H1 (cell line): ENCODE measurements at regions not wholly inside any gene's neighbourhood (a gene's known extent, or its start where the extent isn't known, plus 50 kb on each side); places are given as distances from the start of the nearest gene placed in this dataset.

ENCODE experiments used
- CTCF ChIA-PET: fragments of 300-600 bp; sonication (Branson Sonifier 250); formaldehyde crosslinking; loops from one replicate; lab custom pipeline; 2021; ENCODE audit not compliant: partially characterized antibody; lab: Charles Lee
- POLR2A ChIA-PET: fragments of 300-600 bp; sonication (Branson Sonifier 250); formaldehyde crosslinking; loops from one replicate; lab custom pipeline; 2021; ENCODE audit warnings: inconsistent platforms; ENCODE audit not compliant: partially characterized antibody; lab: Charles Lee
- DNase-seq, 2 experiments: peaks; one replicate each; pipeline versions ENCODE4 v3.0.0 to v3.0.0-alpha.2; 2010 to 2022; ENCODE audit warnings: low spot score in 2 of 2, low read depth in 1 of 2, mixed read lengths in 1 of 2
- FAIRE-seq: peaks from 2 replicates; lab custom pipeline; 2011; peaks lifted over from hg19 to GRCh38; lab: Jason Lieb, UNC
- H2AFZ ChIP-seq: 2 replicates; pipeline ENCODE4 v1.8.1; 2012; ENCODE audit warnings: low read length, inconsistent platforms
- H2AK5ac ChIP-seq: 2 replicates; pipeline ENCODE4 v1.6.1; 2013; ENCODE audit warnings: low read depth, low read length
- H2BK120ac ChIP-seq: replicated peaks from 2 replicates; pipeline ENCODE3; 2013; ENCODE audit warnings: low read depth, low read length, inconsistent platforms
- H2BK12ac ChIP-seq: 2 replicates; pipeline ENCODE4 v1.6.1; 2013; ENCODE audit warnings: low read depth, low read length
- H2BK15ac ChIP-seq: 2 replicates; pipeline ENCODE4 v1.6.1; 2013; ENCODE audit warnings: low read length
- H2BK20ac ChIP-seq: 2 replicates; pipeline ENCODE4 v1.6.1; 2013; ENCODE audit warnings: low read length
- H2BK5ac ChIP-seq: 2 replicates; pipeline ENCODE4 v1.6.1; 2013; ENCODE audit warnings: low read depth, low read length
- H3K14ac ChIP-seq: 2 replicates; pipeline ENCODE4 v1.6.1; 2013; ENCODE audit warnings: inconsistent platforms; ENCODE audit not compliant: insufficient read length
- H3K18ac ChIP-seq: 2 replicates; pipeline ENCODE4 v1.6.1; 2013; ENCODE audit warnings: low read length; ENCODE audit errors: extremely low read depth
- H3K23ac ChIP-seq: 2 replicates; pipeline ENCODE4 v1.6.1; 2013; ENCODE audit warnings: inconsistent platforms; ENCODE audit not compliant: insufficient read length
- H3K23me2 ChIP-seq: 2 replicates; pipeline ENCODE4 v1.6.1; 2013; ENCODE audit warnings: low read depth, low read length
- H3K27ac ChIP-seq: 2 replicates; pipeline ENCODE4 v1.6.1; 2011; ENCODE audit warnings: low read depth, low read length, inconsistent platforms
- H3K27me3 ChIP-seq, 4 experiments: replicated peaks in 1 of 4; 1 replicate in 1 of 4; 2 replicates in 3 of 4; pipeline versions ENCODE4 v1.6.1 to v1.8.1; 2011 to 2013; ENCODE audit warnings: low read length in 3 of 4, mild to moderate bottlenecking in 3 of 4, inconsistent platforms in 2 of 4, mixed read lengths in 2 of 4, moderate library complexity in 1 of 4; ENCODE audit not compliant: control insufficient read depth in 3 of 4, insufficient read depth in 3 of 4; ENCODE audit errors: extremely low read depth in 1 of 4
- H3K36me3 ChIP-seq, 4 experiments: 2 replicates each; pipeline versions ENCODE4 v1.6.1 to v1.8.1; 2011 to 2013; ENCODE audit warnings: mild to moderate bottlenecking in 4 of 4, low read length in 3 of 4, moderate library complexity in 2 of 4, control low read depth in 1 of 4, inconsistent platforms in 1 of 4; ENCODE audit not compliant: insufficient read depth in 4 of 4, control insufficient read depth in 2 of 4
- H3K4ac ChIP-seq: replicated peaks from 2 replicates; pipeline ENCODE3; 2013; ENCODE audit warnings: low read length, low read depth, mixed read lengths, inconsistent platforms; ENCODE audit not compliant: insufficient read length
- H3K4me1 ChIP-seq, 4 experiments: replicated peaks in 1 of 4; 1 replicate in 1 of 4; 2 replicates in 3 of 4; pipeline versions ENCODE4 v1.6.1 to v1.8.1; 2011 to 2013; ENCODE audit warnings: low read length in 3 of 4, inconsistent platforms in 2 of 4, mixed read lengths in 1 of 4; ENCODE audit not compliant: insufficient read depth in 4 of 4, control insufficient read depth in 3 of 4
- H3K4me2 ChIP-seq, 2 experiments: 2 replicates each; pipeline versions ENCODE4 v1.6.1 to v1.8.1; 2011 to 2013; ENCODE audit warnings: low read depth in 2 of 2, low read length in 2 of 2, control low read depth in 1 of 2, inconsistent platforms in 1 of 2, mild to moderate bottlenecking in 1 of 2; ENCODE audit not compliant: insufficient read depth in 1 of 2
- H3K4me3 ChIP-seq, 4 experiments: fragments of 200-600, 300-600 bp in 1 of 4; sonication (generic), shearing (Covaris generic), sonication (Bioruptor Twin) in 1 of 4; 2 replicates each; pipeline versions ENCODE4 v1.5.1 to v1.8.1; 2011 to 2016; ENCODE audit warnings: low read length in 4 of 4, low read depth in 3 of 4, control low read depth in 2 of 4, inconsistent platforms in 2 of 4, mild to moderate bottlenecking in 2 of 4, mixed read lengths in 1 of 4, moderate library complexity in 1 of 4; ENCODE audit not compliant: insufficient read depth in 2 of 4; ENCODE audit errors: extremely low read depth in 1 of 4
- H3K56ac ChIP-seq: replicated peaks from 2 replicates; pipeline ENCODE3; 2013; ENCODE audit warnings: low read depth, mild to moderate bottlenecking, mixed read lengths, low read length, inconsistent platforms; ENCODE audit not compliant: insufficient read length
- H3K79me1 ChIP-seq: 2 replicates; pipeline ENCODE4 v1.6.1; 2013; ENCODE audit warnings: low read depth, low read length, control low read depth
- H3K79me2 ChIP-seq, 2 experiments: 2 replicates each; pipeline versions ENCODE4 v1.6.1 to v1.8.1; 2012 to 2013; ENCODE audit warnings: low read length in 2 of 2, mild to moderate bottlenecking in 2 of 2, inconsistent platforms in 1 of 2; ENCODE audit not compliant: insufficient read depth in 2 of 2, control insufficient read depth in 1 of 2
- H3K9ac ChIP-seq, 4 experiments: replicated peaks in 1 of 4; 1 replicate in 1 of 4; 2 replicates in 3 of 4; pipeline versions ENCODE4 v1.6.1 to v1.8.1; 2011 to 2013; ENCODE audit warnings: low read depth in 3 of 4, low read length in 3 of 4, control low read depth in 2 of 4, mild to moderate bottlenecking in 2 of 4, moderate library complexity in 2 of 4, inconsistent platforms in 1 of 4; ENCODE audit errors: extremely low read depth in 1 of 4
- H3K9me3 ChIP-seq, 2 experiments: 2 replicates each; pipeline versions ENCODE4 v1.6.1 to v1.8.1; 2012 to 2013; ENCODE audit warnings: mild to moderate bottlenecking in 2 of 2, moderate library complexity in 2 of 2, control low read depth in 1 of 2, inconsistent platforms in 1 of 2, low read depth in 1 of 2, low read length in 1 of 2, mixed read lengths in 1 of 2; ENCODE audit not compliant: insufficient read depth in 2 of 2
- H4K20me1 ChIP-seq, 2 experiments: replicated peaks in 1 of 2; 2 replicates each; pipeline versions ENCODE3 to v1.8.1; 2011 to 2013; ENCODE audit warnings: inconsistent platforms in 2 of 2, low read length in 2 of 2, mild to moderate bottlenecking in 1 of 2; ENCODE audit not compliant: insufficient read depth in 2 of 2, control insufficient read depth in 1 of 2
- H4K5ac ChIP-seq: 2 replicates; pipeline ENCODE4 v1.6.1; 2013; ENCODE audit warnings: low read length, low read depth, mixed read lengths, inconsistent platforms; ENCODE audit not compliant: insufficient read length
- H4K8ac ChIP-seq: 2 replicates; pipeline ENCODE4 v1.8.0; 2013; ENCODE audit warnings: mild to moderate bottlenecking, moderate library complexity, low read length, inconsistent platforms; ENCODE audit not compliant: insufficient read depth; ENCODE audit errors: extremely low read depth
- H4K91ac ChIP-seq: replicated peaks from 2 replicates; pipeline ENCODE3; 2013; ENCODE audit warnings: low read length, mixed read lengths, inconsistent platforms; ENCODE audit not compliant: insufficient read length
- CBX5 ChIP-seq: fragments of 300-800, 300-1000 bp; sonication (generic); IDR thresholded peaks from 2 replicates; pipeline ENCODE4 v1.7.1; 2016; ENCODE audit warnings: antibody characterized with exemption, low read length, low read depth
- CEBPB ChIP-seq: IDR thresholded peaks from 2 replicates; pipeline ENCODE4 v1.6.1; 2012; ENCODE audit warnings: low read depth, low read length
- EGR1 ChIP-seq: IDR thresholded peaks from 2 replicates; pipeline ENCODE4 v1.6.1; 2011; ENCODE audit warnings: low read depth, low read length, borderline replicate concordance
- WGBS, 2 experiments: shearing (Covaris generic) in 1 of 2; methylation state at CpG; one replicate each; pipeline versions ENCODE4 v1.1.6 to v1.1.7; 2013 to 2015; ENCODE audit warnings: low lambda C conversion rate in 2 of 2, mixed read lengths in 2 of 2, inconsistent platforms in 1 of 2, low coverage in 1 of 2, missing lambda C conversion rate in 1 of 2; ENCODE audit not compliant: insufficient replicate concordance in 2 of 2, insufficient coverage in 1 of 2, insufficient read length in 1 of 2; ENCODE audit errors: extremely low coverage in 1 of 2, missing lambda C conversion rate in 1 of 2; 5-methylcytosine and 5-hydroxymethylcytosine counted together
- TF ChIP-seq, protein P1 (sequence below): IDR thresholded peaks from 2 replicates; pipeline ENCODE4 v1.6.1; 2011; ENCODE audit warnings: low read length, improper control_type of control experiment

DNA sequence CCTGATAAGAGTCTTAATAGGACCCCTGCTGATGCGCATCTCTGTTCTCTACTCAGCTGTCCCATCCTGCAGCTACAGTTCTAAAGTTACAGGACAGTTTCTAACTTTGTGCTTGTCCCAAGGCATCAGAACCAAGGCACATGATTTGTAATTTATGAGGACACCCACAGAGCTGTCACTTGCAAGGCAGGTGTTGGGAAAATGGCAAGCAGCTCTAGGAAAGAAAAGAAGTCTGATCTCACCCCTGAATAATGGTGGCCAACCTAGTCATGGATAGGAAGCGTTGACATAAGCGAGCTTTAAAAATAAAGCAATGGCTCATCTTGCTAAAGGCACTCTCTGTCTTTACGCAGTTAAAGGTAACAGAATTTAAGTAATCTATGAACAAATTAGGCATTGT is 127.6 kb upstream of the VGLL2 start:
- DNase-seq (no peak), FAIRE-seq (no peak)
- Histone ChIP-seq H3K79me1 (no peaks in the 10 kb centered on the region), H3K18ac (no peak overlapping the region), H3K56ac (no peak overlapping the region), H3K4ac (no peak overlapping the region), H2BK12ac (no peak overlapping the region), H3K4me2 (no peak overlapping the region), H3K9ac (no peak overlapping the region), H2AFZ (no peak overlapping the region), H3K23me2 (no peaks in the 10 kb centered on the region), H3K4me1 (peaks cover 0 to 6% (median 0%) of the 10 kb centered on the region in 4 experiments; a peak in 1 of 7 replicates), H2BK15ac (no peak overlapping the region), H3K4me3 (no peak overlapping the region), H2BK120ac (no peak overlapping the region), H3K9me3 (no peaks in the 10 kb centered on the region), H4K8ac (no peak overlapping the region), H4K5ac (no peak overlapping the region), H4K20me1 (no peaks in the 10 kb centered on the region), H2BK5ac (no peak overlapping the region), H4K91ac (no peak overlapping the region), H2BK20ac (no peak overlapping the region), H3K14ac (no peak overlapping the region), H3K27me3 (no peaks in the 10 kb centered on the region), H2AK5ac (no peak overlapping the region), H3K27ac (no peak overlapping the region), H3K23ac (no peak overlapping the region), H3K79me2 (no peaks in the 10 kb centered on the region), H3K36me3 (no peaks in the 10 kb centered on the region)
- POLR2A ChIA-PET, result no interaction called here
- CTCF ChIA-PET, result interaction anchor here (1.0 kb wide), 1 partner anchor 23 kb away, joined by 4 read pairs; no protein-coding TSS in a partner anchor
- no peak for TF ChIP-seq EGR1
- TF ChIP-seq, protein P1, sequence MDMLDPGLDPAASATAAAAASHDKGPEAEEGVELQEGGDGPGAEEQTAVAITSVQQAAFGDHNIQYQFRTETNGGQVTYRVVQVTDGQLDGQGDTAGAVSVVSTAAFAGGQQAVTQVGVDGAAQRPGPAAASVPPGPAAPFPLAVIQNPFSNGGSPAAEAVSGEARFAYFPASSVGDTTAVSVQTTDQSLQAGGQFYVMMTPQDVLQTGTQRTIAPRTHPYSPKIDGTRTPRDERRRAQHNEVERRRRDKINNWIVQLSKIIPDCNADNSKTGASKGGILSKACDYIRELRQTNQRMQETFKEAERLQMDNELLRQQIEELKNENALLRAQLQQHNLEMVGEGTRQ, result no peak
- no peak for TF ChIP-seq CEBPB
- TF ChIP-seq CBX5, result no peak
- 97% methylated on average over 4 of the region's 4 CpGs; no CpG with 5 or more reads in 1 of the 2 experiments for WGBS, 2 experiments
